Peyer's patch (tissue), 4 donors: ENCODE measurements at regions not wholly inside any gene's neighbourhood (a gene's known extent, or its start where the extent isn't known, plus 50 kb on each side); places are given as distances from the start of the nearest gene placed in this dataset.

Source experiments
- CTCF ChIP-seq, 6 experiments: fragments of 450-650 bp in 4 of 6; fragments of 200-600 bp in 2 of 6; sonication (generic) in 1 of 6; IDR thresholded peaks; one replicate each; pipeline ENCODE4 v1.5.1; 2017 to 2019; ENCODE audit warnings: antibody characterized with exemption in 6 of 6, mild to moderate bottlenecking in 3 of 6, moderate library complexity in 1 of 6
- POLR2A ChIP-seq, 2 donors: fragments of 450-650 bp; IDR thresholded peaks; one replicate each; pipeline ENCODE4 v1.5.1; 2017; ENCODE audit warnings: antibody characterized with exemption in 2 of 2, mild to moderate bottlenecking in 2 of 2, moderate library complexity in 2 of 2

- TF ChIP-seq CTCF (IDR thresholded peaks at IDR 0.05) (no peak), POLR2A (IDR thresholded peaks at IDR 0.05) (no peak)
These were observed 105.6 kb downstream of the EFNB1 start for GRCh38 chrX:68934421-68934820.
